Hematopoietic multipotent progenitor cell treated with erythropoietin and hydrocortisone succinate and interleukin-3 and kit ligand, for 6 days (in vitro differentiated cells): ENCODE measurements at regions not wholly inside any gene's neighbourhood (a gene's known extent, or its start where the extent isn't known, plus 50 kb on each side); places are given as distances from the start of the nearest gene placed in this dataset.
"Not testable (repeated sequence)": the region's sequence is repeated elsewhere in the genome, so short reads cannot be mapped to it uniquely, and the experiment has no call there.

Experiments used
- DNase-seq: peaks from one replicate; pipeline ENCODE4 v3.0.0-alpha.2; 2015

DNA sequence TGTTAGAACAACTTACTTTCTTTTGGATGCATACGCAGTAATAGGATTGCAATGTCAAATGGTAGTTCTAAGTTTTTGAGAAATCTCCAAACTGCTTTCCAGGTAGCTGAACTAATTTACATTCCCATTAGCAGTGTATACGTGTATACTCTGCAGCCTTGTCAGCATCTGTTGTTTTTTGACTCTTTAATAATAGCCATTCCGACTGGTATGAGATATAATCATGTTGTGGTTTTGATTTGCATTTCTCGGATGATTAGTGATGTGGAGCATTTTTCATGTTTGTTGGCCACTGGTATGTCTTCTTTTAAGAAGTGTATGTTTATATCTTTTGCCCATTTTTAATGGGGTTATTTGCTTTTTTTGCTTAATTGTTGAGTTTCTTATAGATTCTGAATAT is 76.9 kb upstream of the HNRNPA1L2 start:
- not testable (repeated sequence) for DNase-seq

DNA sequence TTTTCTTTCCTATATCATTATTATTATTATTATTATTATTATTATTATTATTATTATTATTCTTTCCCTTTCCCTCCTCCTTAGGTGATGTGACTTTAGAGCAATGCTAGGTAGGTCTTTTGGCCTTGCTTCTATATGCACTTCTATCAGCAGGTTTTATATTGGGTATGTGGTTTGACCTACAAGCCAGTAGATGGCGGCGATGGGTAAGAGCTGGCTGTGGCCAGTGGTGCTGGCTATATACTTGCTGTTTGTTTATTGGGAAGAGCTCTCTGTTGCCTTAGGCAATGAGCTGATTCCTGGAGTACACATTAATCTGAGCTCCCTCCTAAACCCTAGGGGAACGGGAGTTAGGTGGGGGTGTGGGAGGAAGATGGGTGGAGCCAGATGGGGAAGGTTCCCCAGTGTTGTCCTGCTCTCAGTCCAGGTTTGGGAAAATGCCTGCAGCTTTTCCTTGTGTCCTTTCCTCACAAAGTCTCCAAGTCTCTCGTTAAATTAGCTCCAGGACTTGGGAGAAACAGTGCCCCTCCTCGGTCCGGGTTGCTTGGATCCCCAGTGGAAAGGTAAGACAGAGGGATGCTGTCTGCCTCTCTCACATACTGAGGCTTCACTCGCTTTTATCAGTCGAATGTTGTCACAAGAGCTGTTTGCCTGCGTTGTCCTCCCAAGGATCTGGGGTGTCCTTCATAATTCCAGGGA is 72.2 kb upstream of the HNRNPA1L2 start:
- peak; percentile 69 for DNase-seq

DNA sequence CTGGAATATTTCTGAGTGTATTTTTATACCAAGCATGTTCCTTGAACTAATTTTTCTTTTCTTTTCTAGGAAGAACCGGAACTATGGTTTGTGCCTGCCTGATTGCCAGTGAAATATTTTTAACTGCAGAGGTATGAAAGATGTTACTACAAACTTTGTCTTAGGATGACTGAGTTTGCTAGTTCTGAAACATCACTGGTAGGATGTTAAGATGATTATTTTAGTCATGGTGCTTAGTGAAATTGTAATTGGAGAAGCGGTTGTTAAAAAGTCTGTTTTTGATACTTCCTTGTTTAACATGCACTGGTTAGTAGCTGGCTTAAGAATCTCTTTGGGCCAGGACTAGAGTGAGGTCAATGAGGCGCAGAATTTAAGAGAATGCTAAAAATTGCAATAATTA is 71.1 kb upstream of the HNRNPA1L2 start:
- DNase-seq: not testable (repeated sequence)

DNA sequence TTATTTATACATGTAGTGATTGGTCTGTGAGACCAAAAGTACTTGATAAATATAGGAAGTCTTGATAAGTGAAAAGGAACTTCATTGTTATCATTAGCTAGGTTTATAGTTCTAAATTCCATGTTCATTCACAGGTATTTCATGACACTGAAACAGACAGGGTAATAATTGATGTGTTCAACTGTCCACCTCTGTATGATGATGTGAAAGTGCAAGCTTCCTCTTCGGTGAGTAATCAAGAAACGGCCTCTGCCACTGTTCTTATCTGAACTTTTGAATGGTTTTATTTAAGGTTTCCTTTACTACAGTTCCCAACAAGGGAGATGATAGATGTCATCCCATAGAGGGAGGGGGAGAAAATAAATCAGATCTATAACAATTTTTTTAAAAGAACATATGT is 59.3 kb upstream of the HNRNPA1L2 start:
- not testable (repeated sequence) for DNase-seq
